ENCODE measurements at regions not wholly inside any gene's neighbourhood (a gene's known extent, or its start where the extent isn't known, plus 50 kb on each side); places are given as distances from the start of the nearest gene placed in this dataset.

DNA sequence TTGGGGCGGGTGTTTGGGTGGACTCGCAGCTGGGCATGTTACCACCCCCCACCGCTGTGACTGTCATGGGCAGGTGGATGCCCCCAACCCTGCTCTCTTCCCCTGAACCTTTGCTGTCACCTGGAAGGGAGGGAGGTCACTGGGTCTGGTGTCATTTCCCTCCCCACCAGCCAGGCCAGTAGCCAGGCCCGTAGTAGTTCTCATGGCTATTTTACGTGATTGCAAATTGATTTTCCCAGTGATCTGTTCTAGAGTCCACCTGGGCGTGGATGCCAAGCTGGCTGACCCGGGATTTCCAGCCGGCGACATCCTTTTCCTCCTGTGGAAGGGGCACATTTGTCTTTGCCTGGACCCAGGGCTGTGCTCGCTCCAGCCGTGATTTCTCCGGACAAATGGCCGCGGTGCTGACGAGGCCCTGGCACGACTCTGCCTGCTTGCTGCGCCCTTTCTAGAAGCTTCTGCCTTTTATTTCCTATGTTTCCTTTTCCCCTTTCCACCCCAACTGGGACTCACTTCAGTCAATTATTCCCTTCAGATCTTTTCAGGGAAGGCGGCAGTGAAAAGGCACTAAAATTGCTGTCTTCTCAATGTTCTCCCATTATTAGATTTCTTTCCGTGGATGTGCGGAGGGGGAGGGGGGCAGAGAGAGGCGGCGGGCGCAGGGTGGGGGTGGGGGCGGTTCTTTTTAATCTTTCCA, 226.9 kb upstream of the CIBAR2 start:
- 82% methylated on average over 24 of the region's 24 CpGs for WGBS (ENCODE audit: low lambda C conversion rate)
- no peak for TF ChIP-seq SALL1 (CRISPR knock-in tag; IDR thresholded peaks at IDR 0.05)
- TF ChIP-seq ZNF776 (CRISPR knock-in tag; IDR thresholded peaks at IDR 0.05) = no peak
- no peak for TF ChIP-seq KLF6 (CRISPR knock-in tag; IDR thresholded peaks at IDR 0.05)
- no peak for TF ChIP-seq MTF2 (CRISPR knock-in tag; IDR thresholded peaks at IDR 0.05; ENCODE audit: borderline replicate concordance)
- TF ChIP-seq SIX1 (CRISPR knock-in tag; IDR thresholded peaks at IDR 0.05; ENCODE audit: borderline replicate concordance) = no peak
- no peak for TF ChIP-seq TMF1 (CRISPR knock-in tag; IDR thresholded peaks at IDR 0.05; ENCODE audit: low read depth)
- TF ChIP-seq AGO2 (optimal IDR thresholded peaks at IDR 0.05; ENCODE audit: low read depth, low read length) = no peak
- TF ChIP-seq, protein P1, sequence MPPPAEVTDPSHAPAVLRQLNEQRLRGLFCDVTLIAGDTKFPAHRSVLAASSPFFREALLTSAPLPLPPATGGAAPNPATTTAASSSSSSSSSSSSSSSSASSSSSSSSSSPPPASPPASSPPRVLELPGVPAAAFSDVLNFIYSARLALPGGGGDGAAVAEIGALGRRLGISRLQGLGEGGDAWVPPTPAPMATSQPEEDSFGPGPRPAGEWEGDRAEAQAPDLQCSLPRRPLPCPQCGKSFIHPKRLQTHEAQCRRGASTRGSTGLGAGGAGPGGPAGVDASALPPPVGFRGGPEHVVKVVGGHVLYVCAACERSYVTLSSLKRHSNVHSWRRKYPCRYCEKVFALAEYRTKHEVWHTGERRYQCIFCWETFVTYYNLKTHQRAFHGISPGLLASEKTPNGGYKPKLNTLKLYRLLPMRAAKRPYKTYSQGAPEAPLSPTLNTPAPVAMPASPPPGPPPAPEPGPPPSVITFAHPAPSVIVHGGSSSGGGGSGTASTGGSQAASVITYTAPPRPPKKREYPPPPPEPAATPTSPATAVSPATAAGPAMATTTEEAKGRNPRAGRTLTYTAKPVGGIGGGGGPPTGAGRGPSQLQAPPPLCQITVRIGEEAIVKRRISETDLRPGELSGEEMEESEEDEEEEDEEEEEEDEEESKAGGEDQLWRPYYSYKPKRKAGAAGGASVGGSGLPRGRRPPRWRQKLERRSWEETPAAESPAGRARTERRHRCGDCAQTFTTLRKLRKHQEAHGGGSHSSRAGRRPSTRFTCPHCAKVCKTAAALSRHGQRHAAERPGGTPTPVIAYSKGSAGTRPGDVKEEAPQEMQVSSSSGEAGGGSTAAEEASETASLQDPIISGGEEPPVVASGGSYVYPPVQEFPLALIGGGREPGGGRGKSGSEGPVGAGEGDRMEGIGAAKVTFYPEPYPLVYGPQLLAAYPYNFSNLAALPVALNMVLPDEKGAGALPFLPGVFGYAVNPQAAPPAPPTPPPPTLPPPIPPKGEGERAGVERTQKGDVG (CRISPR knock-in tag; IDR thresholded peaks at IDR 0.05; ENCODE audit: borderline replicate concordance) = no peak
- TF ChIP-seq SMARCC2 (IDR thresholded peaks at IDR 0.05) = no peak
- no peak for TF ChIP-seq BORCS8-MEF2B (CRISPR knock-in tag; IDR thresholded peaks at IDR 0.05)
- no peak for TF ChIP-seq PHF8 (CRISPR knock-in tag; IDR thresholded peaks at IDR 0.05)
- no peak for TF ChIP-seq ZNF879 (CRISPR knock-in tag; IDR thresholded peaks at IDR 0.05)
- no peak for TF ChIP-seq PLRG1 (conservative IDR thresholded peaks at IDR 0.05)
- TF ChIP-seq ZBTB21 (CRISPR knock-in tag; IDR thresholded peaks at IDR 0.05) = no peak
- no peak for TF ChIP-seq CCDC6 (CRISPR knock-in tag; IDR thresholded peaks at IDR 0.05)
- no peak for TF ChIP-seq ZNF780A (CRISPR knock-in tag; IDR thresholded peaks at IDR 0.05)
- no peak for TF ChIP-seq ZNF782 (CRISPR knock-in tag; IDR thresholded peaks at IDR 0.05; ENCODE audit: borderline replicate concordance)
- TF ChIP-seq HMG20A (CRISPR knock-in tag; IDR thresholded peaks at IDR 0.05; ENCODE audit: borderline replicate concordance) = no peak
- ATAC-seq (no peak), FAIRE-seq (no peak), DNase-seq (ENCODE audit: low spot score) (no peak)
- in situ Hi-C loops (cut with HindIII; ENCODE audit: extremely low pct_ligation_motif_present, low pct_unique_long_range_greater_than_20kb) = no loop called here
- POLR2A ChIA-PET = no interaction called here
- H3K36me3 ChIP-seq (replicated peaks in 1 of 2; ENCODE audit: control insufficient read depth in 1 of 2, insufficient read depth in 2 of 2, low read length in 2 of 2) = no peaks in the 10 kb centered on the region
- H3K4me1 ChIP-seq (ENCODE audit: insufficient read depth, low read length) = peaks cover 34% of the 10 kb centered on the region
- CTCF ChIA-PET (ENCODE audit: low intra/inter-chr PET ratio, low total read pairs) = no interaction called here
- no peak overlapping the region for H3K4me3 ChIP-seq (replicated peaks in 1 of 3; ENCODE audit: insufficient read depth in 1 of 3, low read depth in 2 of 3, low read length in 3 of 3)
- H3K9me3 ChIP-seq (ENCODE audit: low read length) = no peaks in the 10 kb centered on the region
- H3K4me2 ChIP-seq (ENCODE audit: low read depth, low read length) = no peak overlapping the region
- peaks cover 9% of the 10 kb centered on the region; the same call in 1 of the 2 replicates for H4K20me1 ChIP-seq (ENCODE audit: insufficient read depth, low read length)
- H3K27ac ChIP-seq (ENCODE audit: extremely low read length, insufficient read depth, low read length) = no peak overlapping the region
- no TSS peak for BruUV-seq (replicated peaks)
- H3K27me3 ChIP-seq (ENCODE audit: control insufficient read depth in 1 of 2, insufficient read depth in 2 of 2, low read length in 2 of 2) = peaks cover 0 to 6% of the 10 kb centered on the region in 2 experiments; a peak in 2 of 5 replicates
- no peak overlapping the region for H3K9ac ChIP-seq (ENCODE audit: insufficient read depth, low read depth, low read length)
- intact Hi-C loops (cut with micrococcal nuclease; ENCODE audit: unreplicated experiment) = no loop called here
- H2AFZ ChIP-seq (ENCODE audit: low read length) = no peak overlapping the region
- no peaks in the 10 kb centered on the region for H3K79me2 ChIP-seq (ENCODE audit: insufficient read depth, low read length)
